K562 (cell line): ENCODE measurements at regions not wholly inside any gene's neighbourhood (a gene's known extent, or its start where the extent isn't known, plus 50 kb on each side); places are given as distances from the start of the nearest gene placed in this dataset.

Experiments
- ARID1B ChIP-seq: fragments of 450-650 bp; IDR thresholded peaks from 2 replicates; pipeline ENCODE4 v1.6.1; 2016; ENCODE audit warnings: antibody characterized with exemption, mild to moderate bottlenecking, inconsistent platforms
- DPF2 ChIP-seq: fragments of 450-650 bp; IDR thresholded peaks from 2 replicates; pipeline ENCODE4 v1.6.1; 2016
- FOXK1 ChIP-seq: sonication (generic); formaldehyde crosslinking; IDR thresholded peaks from 2 replicates; pipeline ENCODE4 v1.8.0; 2022; ENCODE audit warnings: missing genetic modification reagents, mild to moderate bottlenecking, borderline replicate concordance
- LEF1 ChIP-seq: fragments of 450-650 bp; IDR thresholded peaks from 2 replicates; pipeline ENCODE4 v1.6.1; 2016; ENCODE audit warnings: mild to moderate bottlenecking
- MECOM ChIP-seq: fragments of 250-450 bp; sonication (Bioruptor Pico); IDR thresholded peaks from 2 replicates; pipeline ENCODE4 v1.8.0; 2022; ENCODE audit warnings: inconsistent platforms
- PML ChIP-seq: IDR thresholded peaks from 2 replicates; pipeline ENCODE4 v1.6.1; 2012; ENCODE audit warnings: low read length, inconsistent platforms
- SIRT6 ChIP-seq: IDR thresholded peaks from one replicate; pipeline ENCODE4 v1.6.1; 2012; ENCODE audit warnings: low read depth, mild to moderate bottlenecking, control low read depth, inconsistent platforms, low read length, moderate library complexity
- SRF ChIP-seq, 2 experiments: fragments of 250-450, 450-650 bp in 1 of 2; sonication (Bioruptor Pico) in 1 of 2; sonication (generic) in 1 of 2; formaldehyde crosslinking; IDR thresholded peaks; 2 replicates each; pipeline versions ENCODE4 v1.5.0 to v1.5.1; 2020 to 2022; ENCODE audit warnings: mild to moderate bottlenecking in 1 of 2, missing genetic modification reagents in 1 of 2
- TAL1 ChIP-seq: fragments of 450-650 bp; IDR thresholded peaks from 2 replicates; pipeline ENCODE4 v1.6.1; 2016; ENCODE audit warnings: mild to moderate bottlenecking
- TBP ChIP-seq: optimal IDR thresholded peaks from 2 replicates; pipeline ENCODE3; 2011; ENCODE audit warnings: low read depth, low read length, improper control_type of control experiment
- TEAD4 ChIP-seq, 2 experiments: sonication (generic) in 1 of 2; formaldehyde crosslinking in 1 of 2; IDR thresholded peaks; 2 replicates each; pipeline versions ENCODE4 v1.6.1 to v1.8.0; 2012 to 2022; ENCODE audit warnings: borderline replicate concordance in 1 of 2, inconsistent platforms in 1 of 2, low read length in 1 of 2, mild to moderate bottlenecking in 1 of 2, missing genetic modification reagents in 1 of 2
- XRCC5 ChIP-seq: fragments of 200-400 bp; formaldehyde crosslinking; IDR thresholded peaks from 2 replicates; pipeline ENCODE4 v1.6.1; 2017; ENCODE audit warnings: low read depth, mild to moderate bottlenecking, low read length
- ZNF707 ChIP-seq: fragments of 250-450 bp; sonication (Bioruptor Pico); conservative IDR thresholded peaks from 2 replicates; pipeline ENCODE4 v1.8.0; 2022; ENCODE audit warnings: inconsistent platforms, mild to moderate bottlenecking, moderate library complexity
- TF ChIP-seq, protein P1 (sequence below): fragments of 200-600 bp; sonication (generic); IDR thresholded peaks from one replicate; pipeline ENCODE4 v1.6.1; 2012; ENCODE audit warnings: mild to moderate bottlenecking, low read depth, low read length, inconsistent platforms
- TF ChIP-seq, protein P2 (sequence below): fragments of 250-450 bp; sonication (Bioruptor Pico); IDR thresholded peaks from 2 replicates; pipeline ENCODE4 v1.6.1; 2021; ENCODE audit warnings: mild to moderate bottlenecking
- TF ChIP-seq, protein P3 (sequence below): fragments of 150-350 bp; conservative IDR thresholded peaks from 2 replicates; pipeline ENCODE4 v1.6.1; 2014; ENCODE audit warnings: low read length

DNA sequence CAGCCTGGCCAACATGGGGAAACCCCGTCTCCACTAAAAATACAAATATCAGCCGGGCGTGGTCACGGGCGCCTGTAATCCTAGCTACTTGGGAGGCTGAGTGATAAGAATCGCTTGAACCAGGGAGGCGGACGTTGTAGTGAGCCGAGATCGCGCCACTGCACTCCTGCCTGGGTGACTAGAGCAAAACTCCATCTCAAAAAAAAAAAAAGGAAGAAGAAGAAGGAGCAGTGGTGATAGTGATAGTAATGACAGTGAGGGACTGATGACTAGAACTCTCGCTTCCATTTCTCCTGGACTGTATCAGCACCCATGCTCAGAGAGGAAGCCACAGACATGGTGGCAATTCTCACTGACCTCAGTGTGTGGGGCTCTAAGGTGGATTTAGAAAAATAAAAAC lies 52.6 kb upstream of the CLINT1 start (continued):
- TF ChIP-seq LEF1 (no peak), DPF2 (0 out of 2 replicates have a peak, but pooled peaks have one; percentile 27), PML (no peak), SRF (CRISPR knock-in tag; IDR thresholded peaks at IDR 0.05) (peak in 1 of 2 experiments; percentile 82; a peak in 1 of 4 replicates), ZNF707 (CRISPR knock-in tag) (no peak), ARID1B (peak; percentile 47; the same call in 1 of the 2 replicates), SIRT6 (no peak), FOXK1 (CRISPR knock-in tag) (no peak), MECOM (CRISPR knock-in tag) (no peak), TEAD4 (IDR thresholded peaks at IDR 0.05; ENCODE audit: low read length) (no peak), TEAD4 (CRISPR knock-in tag; IDR thresholded peaks at IDR 0.05; ENCODE audit: borderline replicate concordance) (no peak), XRCC5 (no peak), TAL1 (no peak), TBP (no peak)
- TF ChIP-seq, protein P1, sequence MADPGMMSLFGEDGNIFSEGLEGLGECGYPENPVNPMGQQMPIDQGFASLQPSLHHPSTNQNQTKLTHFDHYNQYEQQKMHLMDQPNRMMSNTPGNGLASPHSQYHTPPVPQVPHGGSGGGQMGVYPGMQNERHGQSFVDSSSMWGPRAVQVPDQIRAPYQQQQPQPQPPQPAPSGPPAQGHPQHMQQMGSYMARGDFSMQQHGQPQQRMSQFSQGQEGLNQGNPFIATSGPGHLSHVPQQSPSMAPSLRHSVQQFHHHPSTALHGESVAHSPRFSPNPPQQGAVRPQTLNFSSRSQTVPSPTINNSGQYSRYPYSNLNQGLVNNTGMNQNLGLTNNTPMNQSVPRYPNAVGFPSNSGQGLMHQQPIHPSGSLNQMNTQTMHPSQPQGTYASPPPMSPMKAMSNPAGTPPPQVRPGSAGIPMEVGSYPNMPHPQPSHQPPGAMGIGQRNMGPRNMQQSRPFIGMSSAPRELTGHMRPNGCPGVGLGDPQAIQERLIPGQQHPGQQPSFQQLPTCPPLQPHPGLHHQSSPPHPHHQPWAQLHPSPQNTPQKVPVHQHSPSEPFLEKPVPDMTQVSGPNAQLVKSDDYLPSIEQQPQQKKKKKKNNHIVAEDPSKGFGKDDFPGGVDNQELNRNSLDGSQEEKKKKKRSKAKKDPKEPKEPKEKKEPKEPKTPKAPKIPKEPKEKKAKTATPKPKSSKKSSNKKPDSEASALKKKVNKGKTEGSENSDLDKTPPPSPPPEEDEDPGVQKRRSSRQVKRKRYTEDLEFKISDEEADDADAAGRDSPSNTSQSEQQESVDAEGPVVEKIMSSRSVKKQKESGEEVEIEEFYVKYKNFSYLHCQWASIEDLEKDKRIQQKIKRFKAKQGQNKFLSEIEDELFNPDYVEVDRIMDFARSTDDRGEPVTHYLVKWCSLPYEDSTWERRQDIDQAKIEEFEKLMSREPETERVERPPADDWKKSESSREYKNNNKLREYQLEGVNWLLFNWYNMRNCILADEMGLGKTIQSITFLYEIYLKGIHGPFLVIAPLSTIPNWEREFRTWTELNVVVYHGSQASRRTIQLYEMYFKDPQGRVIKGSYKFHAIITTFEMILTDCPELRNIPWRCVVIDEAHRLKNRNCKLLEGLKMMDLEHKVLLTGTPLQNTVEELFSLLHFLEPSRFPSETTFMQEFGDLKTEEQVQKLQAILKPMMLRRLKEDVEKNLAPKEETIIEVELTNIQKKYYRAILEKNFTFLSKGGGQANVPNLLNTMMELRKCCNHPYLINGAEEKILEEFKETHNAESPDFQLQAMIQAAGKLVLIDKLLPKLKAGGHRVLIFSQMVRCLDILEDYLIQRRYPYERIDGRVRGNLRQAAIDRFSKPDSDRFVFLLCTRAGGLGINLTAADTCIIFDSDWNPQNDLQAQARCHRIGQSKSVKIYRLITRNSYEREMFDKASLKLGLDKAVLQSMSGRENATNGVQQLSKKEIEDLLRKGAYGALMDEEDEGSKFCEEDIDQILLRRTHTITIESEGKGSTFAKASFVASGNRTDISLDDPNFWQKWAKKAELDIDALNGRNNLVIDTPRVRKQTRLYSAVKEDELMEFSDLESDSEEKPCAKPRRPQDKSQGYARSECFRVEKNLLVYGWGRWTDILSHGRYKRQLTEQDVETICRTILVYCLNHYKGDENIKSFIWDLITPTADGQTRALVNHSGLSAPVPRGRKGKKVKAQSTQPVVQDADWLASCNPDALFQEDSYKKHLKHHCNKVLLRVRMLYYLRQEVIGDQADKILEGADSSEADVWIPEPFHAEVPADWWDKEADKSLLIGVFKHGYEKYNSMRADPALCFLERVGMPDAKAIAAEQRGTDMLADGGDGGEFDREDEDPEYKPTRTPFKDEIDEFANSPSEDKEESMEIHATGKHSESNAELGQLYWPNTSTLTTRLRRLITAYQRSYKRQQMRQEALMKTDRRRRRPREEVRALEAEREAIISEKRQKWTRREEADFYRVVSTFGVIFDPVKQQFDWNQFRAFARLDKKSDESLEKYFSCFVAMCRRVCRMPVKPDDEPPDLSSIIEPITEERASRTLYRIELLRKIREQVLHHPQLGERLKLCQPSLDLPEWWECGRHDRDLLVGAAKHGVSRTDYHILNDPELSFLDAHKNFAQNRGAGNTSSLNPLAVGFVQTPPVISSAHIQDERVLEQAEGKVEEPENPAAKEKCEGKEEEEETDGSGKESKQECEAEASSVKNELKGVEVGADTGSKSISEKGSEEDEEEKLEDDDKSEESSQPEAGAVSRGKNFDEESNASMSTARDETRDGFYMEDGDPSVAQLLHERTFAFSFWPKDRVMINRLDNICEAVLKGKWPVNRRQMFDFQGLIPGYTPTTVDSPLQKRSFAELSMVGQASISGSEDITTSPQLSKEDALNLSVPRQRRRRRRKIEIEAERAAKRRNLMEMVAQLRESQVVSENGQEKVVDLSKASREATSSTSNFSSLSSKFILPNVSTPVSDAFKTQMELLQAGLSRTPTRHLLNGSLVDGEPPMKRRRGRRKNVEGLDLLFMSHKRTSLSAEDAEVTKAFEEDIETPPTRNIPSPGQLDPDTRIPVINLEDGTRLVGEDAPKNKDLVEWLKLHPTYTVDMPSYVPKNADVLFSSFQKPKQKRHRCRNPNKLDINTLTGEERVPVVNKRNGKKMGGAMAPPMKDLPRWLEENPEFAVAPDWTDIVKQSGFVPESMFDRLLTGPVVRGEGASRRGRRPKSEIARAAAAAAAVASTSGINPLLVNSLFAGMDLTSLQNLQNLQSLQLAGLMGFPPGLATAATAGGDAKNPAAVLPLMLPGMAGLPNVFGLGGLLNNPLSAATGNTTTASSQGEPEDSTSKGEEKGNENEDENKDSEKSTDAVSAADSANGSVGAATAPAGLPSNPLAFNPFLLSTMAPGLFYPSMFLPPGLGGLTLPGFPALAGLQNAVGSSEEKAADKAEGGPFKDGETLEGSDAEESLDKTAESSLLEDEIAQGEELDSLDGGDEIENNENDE, result no peak
- TF ChIP-seq, protein P2, sequence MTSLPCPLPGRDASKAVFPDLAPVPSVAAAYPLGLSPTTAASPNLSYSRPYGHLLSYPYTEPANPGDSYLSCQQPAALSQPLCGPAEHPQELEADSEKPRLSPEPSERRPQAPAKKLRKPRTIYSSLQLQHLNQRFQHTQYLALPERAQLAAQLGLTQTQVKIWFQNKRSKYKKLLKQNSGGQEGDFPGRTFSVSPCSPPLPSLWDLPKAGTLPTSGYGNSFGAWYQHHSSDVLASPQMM, result no peak
- TF ChIP-seq, protein P3, sequence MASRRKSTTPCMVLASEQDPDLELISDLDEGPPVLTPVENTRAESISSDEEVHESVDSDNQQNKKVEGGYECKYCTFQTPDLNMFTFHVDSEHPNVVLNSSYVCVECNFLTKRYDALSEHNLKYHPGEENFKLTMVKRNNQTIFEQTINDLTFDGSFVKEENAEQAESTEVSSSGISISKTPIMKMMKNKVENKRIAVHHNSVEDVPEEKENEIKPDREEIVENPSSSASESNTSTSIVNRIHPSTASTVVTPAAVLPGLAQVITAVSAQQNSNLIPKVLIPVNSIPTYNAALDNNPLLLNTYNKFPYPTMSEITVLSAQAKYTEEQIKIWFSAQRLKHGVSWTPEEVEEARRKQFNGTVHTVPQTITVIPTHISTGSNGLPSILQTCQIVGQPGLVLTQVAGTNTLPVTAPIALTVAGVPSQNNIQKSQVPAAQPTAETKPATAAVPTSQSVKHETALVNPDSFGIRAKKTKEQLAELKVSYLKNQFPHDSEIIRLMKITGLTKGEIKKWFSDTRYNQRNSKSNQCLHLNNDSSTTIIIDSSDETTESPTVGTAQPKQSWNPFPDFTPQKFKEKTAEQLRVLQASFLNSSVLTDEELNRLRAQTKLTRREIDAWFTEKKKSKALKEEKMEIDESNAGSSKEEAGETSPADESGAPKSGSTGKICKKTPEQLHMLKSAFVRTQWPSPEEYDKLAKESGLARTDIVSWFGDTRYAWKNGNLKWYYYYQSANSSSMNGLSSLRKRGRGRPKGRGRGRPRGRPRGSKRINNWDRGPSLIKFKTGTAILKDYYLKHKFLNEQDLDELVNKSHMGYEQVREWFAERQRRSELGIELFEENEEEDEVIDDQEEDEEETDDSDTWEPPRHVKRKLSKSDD, result no peak
